NB4 (cell line): ENCODE measurements at regions not wholly inside any gene's neighbourhood (a gene's known extent, or its start where the extent isn't known, plus 50 kb on each side); places are given as distances from the start of the nearest gene placed in this dataset.

Experiments used
- DNase-seq: peaks from one replicate; pipeline ENCODE4 v3.0.0; 2010; ENCODE audit warnings: low read depth
- H3K4me3 ChIP-seq: one replicate; pipeline ENCODE4 v1.5.1; 2011; ENCODE audit warnings: mild to moderate bottlenecking, low read depth, low read length, moderate library complexity
- CTCF ChIP-seq: IDR thresholded peaks from one replicate; pipeline ENCODE4 v1.5.1; 2012; ENCODE audit warnings: low read depth, low read length
- MAX ChIP-seq: IDR thresholded peaks from 2 replicates; pipeline ENCODE4 v1.6.1; 2011; ENCODE audit warnings: low read depth, low read length
- MYC ChIP-seq: IDR thresholded peaks from 2 replicates; pipeline ENCODE4 v1.6.1; 2011; ENCODE audit warnings: low read depth, low read length
- POLR2A ChIP-seq: IDR thresholded peaks from 2 replicates; pipeline ENCODE4 v1.6.1; 2011; ENCODE audit warnings: mild to moderate bottlenecking; ENCODE audit not compliant: insufficient read length; ENCODE audit errors: extremely low read depth

- H3K4me3 ChIP-seq = no peak overlapping the region
- DNase-seq = no peak
- no peak for TF ChIP-seq CTCF
- TF ChIP-seq MYC = no peak
- TF ChIP-seq MAX = no peak
- TF ChIP-seq POLR2A = no peak
Measured at GRCh38 chr12:66779466-66779865, 100.6 kb upstream of the GRIP1 start.

GRCh38 chr12:66786531-66787308 lies 107.8 kb upstream of the GRIP1 start:
- no peak for DNase-seq

GRCh38 chr12:66799551-66799950 lies 120.7 kb upstream of the GRIP1 start:
- no peak overlapping the region for H3K4me3 ChIP-seq
- no peak for DNase-seq
- TF ChIP-seq MYC (no peak), POLR2A (no peak), CTCF (no peak), MAX (no peak)

More at GRCh38 chr12:66786531-66787308, 107.8 kb upstream of the GRIP1 start:
- H3K4me3 ChIP-seq = no peak overlapping the region
- TF ChIP-seq CTCF (no peak), POLR2A (no peak), MAX (no peak), MYC (no peak)

- TF ChIP-seq POLR2A (no peak), MAX (no peak), CTCF (no peak), MYC (no peak)
- H3K4me3 ChIP-seq = no peak overlapping the region
- no peak for DNase-seq
Measured at GRCh38 chr12:66800046-66800445, 121.2 kb upstream of the GRIP1 start.

- no peak overlapping the region for H3K4me3 ChIP-seq
- DNase-seq = no peak
- TF ChIP-seq CTCF = no peak
- TF ChIP-seq MAX = no peak
- no peak for TF ChIP-seq POLR2A
- no peak for TF ChIP-seq MYC
Measured at GRCh38 chr12:66803930-66804329, 125.1 kb upstream of the GRIP1 start.
